ENCODE measurements at regions not wholly inside any gene's neighbourhood (a gene's known extent, or its start where the extent isn't known, plus 50 kb on each side); places are given as distances from the start of the nearest gene placed in this dataset.
"Not testable (repeated sequence)": the region's sequence is repeated elsewhere in the genome, so short reads cannot be mapped to it uniquely, and the experiment has no call there.

DNA sequence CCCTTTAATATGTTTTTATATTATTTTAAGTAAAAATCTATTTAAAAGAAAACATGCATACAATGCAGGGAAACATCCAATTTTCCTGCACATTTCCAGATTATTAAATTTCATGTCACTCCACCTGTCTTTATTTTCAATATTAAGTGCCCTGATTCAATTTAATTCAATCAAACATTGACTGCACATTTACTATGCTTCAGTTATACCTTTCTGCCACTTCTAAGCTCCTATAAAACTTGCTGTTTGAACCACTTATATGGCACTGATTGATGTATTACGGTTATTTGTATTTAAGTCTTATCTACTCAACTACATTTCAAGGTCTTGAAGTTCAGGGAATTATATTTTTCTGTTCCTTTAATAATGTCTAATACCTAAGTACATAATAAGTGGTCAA is 198.0 kb downstream of the CAVIN4 start:
- ATAC-seq: no peak
- intact Hi-C loops (cut with DNase I): no loop called here
- DNase-seq: no peak

DNA sequence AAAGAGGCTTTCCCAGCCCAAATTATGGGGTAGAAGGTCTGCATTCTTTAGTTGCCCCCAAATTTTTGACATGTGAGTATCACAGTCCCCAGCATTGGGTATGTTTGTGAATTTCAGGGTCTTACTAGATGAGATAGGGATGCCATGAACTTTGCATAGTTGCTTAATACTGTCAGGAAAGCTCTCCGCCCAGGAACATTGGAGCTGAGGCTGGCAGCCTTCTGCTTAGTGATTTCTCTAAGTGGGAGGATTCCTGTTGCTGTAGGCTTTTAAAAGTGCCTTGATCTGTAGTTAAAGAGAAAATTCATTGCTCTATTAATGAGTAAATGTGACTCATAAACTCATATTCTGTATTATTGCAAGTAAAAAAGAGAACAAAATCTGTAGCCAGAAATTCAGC is 206.9 kb downstream of the CAVIN4 start:
- intact Hi-C loops (cut with DNase I): no loop called here
- DNase-seq (no peak), ATAC-seq (peak in 1 of 2 donors; percentile 53)

DNA sequence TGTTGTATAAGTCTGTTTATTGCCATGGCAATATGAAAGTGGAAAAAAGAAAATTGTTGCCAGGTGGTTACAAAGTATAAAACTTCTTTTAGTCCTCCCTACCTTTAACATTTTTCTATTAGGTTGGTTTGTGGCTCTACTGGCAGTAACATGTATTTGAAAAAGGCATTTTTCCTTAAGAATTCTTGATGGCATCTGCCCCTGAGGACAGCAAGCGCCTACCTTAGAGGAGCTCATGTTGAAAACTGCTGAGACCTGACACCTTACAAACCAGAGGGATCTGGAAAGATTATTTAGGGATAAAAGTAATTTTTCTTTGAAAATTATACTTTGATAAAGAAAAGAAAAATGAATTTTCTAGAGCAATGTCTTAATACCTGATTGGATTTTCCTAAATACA is 208.1 kb downstream of the CAVIN4 start:
- intact Hi-C loops (cut with DNase I): no loop called here
- DNase-seq (no peak), ATAC-seq (no peak)

DNA sequence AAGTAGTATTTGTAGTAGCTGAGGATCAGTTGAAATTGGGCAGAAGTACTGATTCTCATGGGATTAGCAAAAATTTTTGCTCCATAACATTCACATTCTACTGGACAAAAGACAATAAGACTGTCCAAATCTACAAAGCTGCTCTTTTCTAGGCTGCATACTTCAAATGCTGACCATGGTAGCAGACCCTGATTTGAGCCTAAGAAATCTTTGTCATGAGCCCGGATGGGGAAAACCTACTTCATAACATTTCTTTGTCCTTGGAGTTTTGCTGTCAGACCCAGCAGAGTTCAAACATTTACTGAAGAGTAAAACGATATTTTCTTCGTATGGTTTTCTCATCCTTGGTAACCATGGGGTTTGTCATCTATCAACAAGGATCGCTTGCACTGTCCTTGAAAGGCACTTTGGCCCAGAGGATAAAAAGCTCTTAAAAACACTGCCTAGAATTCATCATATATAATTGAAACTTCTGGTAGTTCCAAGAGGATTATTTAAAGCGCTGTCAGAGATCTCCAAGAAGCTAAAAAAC is 216.9 kb downstream of the CAVIN4 start:
- intact Hi-C loops (cut with DNase I): no loop called here
- DNase-seq: no peak
- ATAC-seq: no peak

DNA sequence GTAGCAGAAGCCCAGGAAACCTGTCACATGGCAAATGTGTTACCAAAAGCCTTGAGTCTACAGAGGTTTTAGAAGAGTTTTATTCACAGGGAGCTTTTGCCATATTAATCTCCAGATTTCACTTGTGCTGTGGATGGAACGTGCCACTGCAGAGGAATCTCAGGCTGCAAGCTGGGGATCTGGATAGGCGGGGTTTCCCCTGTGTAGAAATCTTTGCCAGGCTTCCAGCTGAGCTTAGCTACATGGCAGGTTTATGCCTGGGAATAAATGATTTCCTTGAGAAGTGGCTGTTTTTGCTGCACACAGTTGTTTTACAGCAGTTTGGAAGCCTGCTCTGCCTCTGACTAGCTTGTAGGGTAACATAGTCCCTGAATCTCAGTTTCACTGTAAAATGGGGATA is 224.6 kb upstream of the PLPPR1 start:
- ATAC-seq (no peak), DNase-seq (no peak)
- intact Hi-C loops (cut with DNase I): no loop called here

DNA sequence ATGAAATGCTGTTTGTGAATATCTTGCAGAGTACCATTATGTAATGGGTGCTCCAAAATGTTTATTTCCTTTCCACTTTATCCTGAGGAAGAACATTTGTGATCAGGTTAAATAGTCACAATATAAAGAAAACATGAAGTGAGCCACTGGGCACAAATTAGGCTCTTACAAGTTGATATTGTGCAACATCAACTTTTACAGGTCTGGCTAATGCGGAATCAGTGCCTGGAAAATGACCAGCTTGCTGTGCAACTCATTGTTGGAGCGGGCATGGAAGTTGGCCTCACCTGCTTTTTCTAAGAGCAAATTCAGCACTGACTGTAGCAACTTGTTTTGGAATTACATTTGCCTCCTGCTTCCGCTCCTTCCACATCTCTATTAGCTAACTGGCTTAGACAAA is 216.9 kb upstream of the PLPPR1 start:
- DNase-seq (no peak), ATAC-seq (no peak)
- intact Hi-C loops (cut with DNase I): no loop called here

DNA sequence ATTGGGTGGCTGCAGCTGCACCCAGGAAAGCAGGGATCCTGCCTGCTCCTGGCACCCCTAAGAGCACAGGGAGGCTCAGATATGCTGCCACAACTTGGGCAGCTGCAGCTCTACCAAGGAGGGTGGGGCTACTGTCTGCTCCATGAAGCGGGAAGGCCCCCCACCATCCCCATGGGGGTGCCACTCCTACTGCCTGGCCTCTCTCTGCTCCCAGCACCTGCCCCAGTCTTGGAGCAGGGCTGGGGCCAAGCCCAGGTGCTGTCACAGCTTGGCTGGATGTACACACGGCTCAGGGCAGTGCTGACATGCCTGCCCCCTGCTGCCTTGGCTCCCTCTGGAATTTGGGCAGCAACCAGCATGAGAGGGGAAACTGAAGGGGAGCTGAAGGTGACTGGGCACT is 214.7 kb upstream of the PLPPR1 start:
- no peak for ATAC-seq

DNA sequence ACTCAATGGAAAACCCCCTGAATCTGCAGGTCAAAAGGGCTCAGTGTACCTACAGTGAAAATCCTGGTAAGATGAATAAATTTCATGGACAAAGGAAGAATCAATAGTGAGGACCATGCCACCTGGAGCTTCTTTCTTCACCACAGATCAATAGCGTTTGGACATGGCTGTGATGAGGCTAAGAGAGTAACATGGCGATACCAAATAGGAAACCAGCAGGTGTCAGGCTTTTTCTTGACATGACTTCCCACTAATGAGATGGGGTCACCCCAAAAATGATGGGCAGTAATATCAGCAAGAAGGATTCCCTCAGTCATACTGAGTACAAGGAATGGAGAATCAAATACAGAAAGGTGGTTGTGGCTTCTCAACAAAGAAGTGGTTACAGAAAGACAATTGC is 208.5 kb upstream of the PLPPR1 start:
- ATAC-seq: no peak
- intact Hi-C loops (cut with DNase I): no loop called here
- DNase-seq: no peak

More for the DNA sequence above, 214.7 kb upstream of the PLPPR1 start:
- intact Hi-C loops (cut with DNase I): no loop called here
- no peak for DNase-seq

DNA sequence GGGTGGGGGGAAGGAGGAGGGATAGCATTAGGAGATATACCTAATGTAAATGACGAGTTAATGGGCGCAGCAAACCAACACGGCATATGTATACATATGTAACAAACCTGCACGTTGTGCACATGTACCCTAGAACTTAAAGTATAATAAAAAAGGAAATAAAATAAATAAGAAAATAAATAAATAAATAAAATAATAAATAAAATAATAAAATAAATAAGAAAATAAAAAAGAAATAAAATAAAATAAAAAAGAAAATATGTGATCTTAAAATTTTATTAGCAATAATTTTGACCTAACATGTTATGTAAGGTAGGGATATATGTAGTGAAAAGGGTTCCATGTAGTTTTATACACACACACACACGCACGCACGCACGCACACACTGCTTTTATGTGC is 195.5 kb upstream of the PLPPR1 start:
- ATAC-seq; intact Hi-C loops (cut with DNase I); DNase-seq: not testable (repeated sequence)

DNA sequence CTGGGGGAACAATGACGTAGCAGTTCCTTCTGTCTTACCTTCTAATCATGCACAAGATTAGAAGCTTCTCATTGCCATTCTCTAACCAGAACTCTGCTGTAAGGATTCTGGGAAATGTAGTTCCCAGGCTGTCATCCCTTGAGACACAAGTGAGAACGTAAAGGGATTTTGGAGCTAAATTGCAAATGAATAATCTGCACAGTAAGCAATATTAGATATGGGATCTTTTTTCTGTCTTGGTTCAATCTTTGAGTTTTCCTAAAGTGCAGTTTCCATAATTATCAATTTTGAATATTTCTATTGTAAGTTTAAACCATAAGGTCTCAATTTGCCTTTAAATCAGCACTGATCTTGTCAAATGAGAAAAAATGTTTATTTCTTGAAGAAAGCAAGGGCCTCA is 189.7 kb upstream of the PLPPR1 start:
- ATAC-seq (no peak), DNase-seq (no peak)
- intact Hi-C loops (cut with DNase I): no loop called here

DNA sequence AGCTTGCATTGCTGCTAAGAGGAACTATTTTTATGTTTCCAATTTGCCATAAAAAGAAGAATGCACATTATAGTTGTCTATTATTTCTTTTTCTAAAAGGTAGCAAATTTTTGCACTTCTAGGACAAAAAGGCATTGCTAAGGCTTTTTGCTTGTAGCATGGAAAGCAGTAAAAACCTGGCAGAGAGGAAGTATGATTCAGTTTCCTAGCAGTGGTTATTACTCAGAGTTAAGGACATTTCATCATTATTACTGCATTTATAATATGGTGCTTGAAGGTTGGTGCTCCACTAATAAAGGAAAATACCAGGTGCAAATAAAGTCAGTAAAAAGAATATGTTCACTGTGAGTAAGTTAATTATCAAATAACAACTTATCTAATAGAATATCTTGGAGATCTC is 179.8 kb upstream of the PLPPR1 start:
- ATAC-seq (no peak), DNase-seq (no peak)
- intact Hi-C loops (cut with DNase I): no loop called here

DNA sequence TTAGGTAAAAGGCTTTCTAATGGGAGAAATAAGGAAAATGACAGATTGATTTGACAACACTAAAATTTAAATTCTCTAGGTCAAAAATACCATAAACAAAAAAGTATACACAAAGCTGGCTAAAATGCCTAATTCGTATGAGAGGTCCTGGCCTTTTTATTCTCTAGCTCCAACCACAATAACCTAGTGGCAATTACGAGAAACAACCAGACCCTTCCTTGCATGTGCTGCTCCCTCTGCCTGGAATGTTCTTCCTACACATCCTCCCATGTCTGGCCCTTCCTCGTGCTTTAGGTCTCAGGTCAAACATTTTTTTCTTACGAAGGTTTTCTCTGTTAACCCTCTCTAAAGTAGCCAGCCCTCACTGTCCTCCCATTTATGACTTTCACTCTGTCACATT is 176.4 kb upstream of the PLPPR1 start:
- intact Hi-C loops (cut with DNase I): no loop called here
- ATAC-seq (no peak), DNase-seq (no peak)

DNA sequence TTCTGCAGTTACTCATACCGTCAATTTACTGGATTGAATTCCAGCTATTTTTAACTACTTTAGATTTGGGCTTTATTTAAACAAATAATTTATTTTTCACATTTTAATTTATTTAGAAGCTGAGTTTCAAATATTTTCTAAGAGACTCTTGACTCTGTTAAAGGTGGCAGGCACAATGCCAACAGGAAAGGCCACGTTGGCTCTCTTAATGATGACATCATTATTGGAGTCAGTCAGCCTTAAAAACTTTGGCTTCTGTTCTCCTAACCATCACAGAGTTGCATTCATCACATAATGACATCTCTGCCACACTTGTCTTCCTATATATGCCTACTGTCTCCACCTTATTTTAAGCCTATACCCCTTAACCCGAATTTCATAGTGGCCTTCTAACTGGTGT is 172.3 kb upstream of the PLPPR1 start:
- ATAC-seq (no peak), DNase-seq (no peak)
- intact Hi-C loops (cut with DNase I): no loop called here

DNA sequence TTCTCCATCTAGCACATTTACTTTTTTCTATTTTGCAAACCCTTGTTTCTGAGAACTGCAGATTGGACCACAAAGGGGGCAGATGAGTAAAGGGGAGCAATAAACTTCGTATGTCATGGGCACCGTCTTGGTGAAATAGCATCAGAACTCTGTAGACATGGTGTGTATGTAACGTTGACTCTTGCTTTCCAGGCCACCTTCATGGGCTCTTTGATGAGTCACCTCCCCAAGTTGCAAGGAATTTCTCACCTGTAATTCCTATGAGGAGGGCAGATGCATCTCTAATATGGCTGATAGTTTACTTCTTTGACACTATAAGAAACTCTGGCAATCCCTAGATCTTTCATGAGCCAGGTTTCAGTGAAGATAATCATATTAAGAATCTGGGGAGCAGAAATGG is 163.4 kb upstream of the PLPPR1 start:
- ATAC-seq: no peak
- intact Hi-C loops (cut with DNase I): no loop called here
- DNase-seq: no peak

DNA sequence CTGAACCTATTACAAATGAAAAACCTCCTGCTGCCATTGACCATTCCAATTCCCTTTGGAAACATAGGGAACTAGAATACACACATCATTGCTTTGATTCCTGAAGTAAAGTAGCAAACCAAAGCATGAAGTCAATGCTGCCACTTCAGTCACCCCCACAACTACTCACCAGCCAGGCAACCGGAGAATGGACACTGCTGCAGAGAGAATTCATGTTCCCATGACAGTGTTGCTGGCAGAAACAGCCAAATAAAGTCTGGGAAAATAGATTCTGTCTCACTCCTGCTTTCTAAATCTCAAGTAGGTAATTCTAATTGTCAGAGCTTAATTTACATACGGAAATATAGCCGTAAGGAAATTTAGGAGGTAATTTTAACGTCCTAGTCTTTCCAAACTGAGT is 162.9 kb upstream of the PLPPR1 start:
- ATAC-seq: no peak
- intact Hi-C loops (cut with DNase I): no loop called here
- DNase-seq: no peak

DNA sequence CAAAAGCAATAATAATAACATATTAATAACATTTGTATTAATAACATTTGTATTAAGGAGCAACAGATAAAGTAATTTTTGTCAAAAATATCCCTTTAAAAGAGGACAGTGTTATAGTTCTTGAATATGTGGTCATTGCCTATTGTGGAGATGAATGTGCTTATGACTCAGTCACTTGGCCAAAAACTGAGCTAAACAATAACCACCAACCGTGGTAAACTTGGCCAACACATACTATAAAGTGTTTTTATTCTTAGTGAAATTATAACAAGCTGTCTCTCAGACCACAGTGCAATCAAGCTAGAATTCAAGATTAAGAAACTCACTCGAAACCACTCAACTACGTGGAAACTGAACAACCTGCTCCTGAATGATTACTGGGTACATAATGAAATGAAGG is 159.2 kb upstream of the PLPPR1 start:
- intact Hi-C loops (cut with DNase I): no loop called here
- ATAC-seq (no peak), DNase-seq (no peak)

DNA sequence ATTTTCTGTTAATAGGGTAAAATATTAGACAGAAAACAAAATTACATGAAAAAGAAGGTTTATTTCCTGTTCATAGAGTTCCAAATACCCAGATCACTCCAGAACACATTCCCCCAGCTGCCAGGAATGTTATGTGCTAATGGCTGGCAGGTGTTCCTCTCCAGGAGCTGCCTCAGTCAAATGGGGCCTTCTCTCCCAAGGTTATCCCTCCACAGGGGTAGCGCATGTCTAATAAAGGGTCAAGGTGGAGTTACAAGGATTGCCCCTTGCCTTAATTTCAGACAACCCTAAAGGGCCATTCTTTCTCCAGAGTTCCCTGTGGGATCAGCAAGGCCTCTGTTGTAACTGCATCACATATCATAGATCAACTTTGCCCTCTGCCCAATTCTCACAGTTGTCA is 148.6 kb upstream of the PLPPR1 start:
- ATAC-seq (peak in 1 of 2 donors; percentile 92), DNase-seq (no peak)
- intact Hi-C loops (cut with DNase I): no loop called here

DNA sequence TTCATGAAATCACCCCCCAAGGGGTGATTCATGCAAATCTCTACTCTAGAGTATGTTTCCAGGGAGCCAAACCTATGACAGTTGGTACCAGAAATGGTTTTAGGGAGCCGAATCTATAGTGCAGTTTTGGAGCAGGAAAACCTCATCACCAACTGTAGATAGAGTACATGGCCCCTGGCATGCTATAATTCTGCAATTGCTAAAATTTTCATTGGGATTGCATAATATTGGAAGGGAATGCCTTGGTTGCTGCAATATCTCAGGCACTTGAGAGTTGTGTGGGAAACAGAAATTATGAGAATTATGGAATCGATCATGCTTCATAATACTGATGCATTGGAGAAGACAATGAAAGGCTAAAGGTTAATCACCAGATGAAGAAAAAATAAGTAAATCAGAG is 148.2 kb upstream of the PLPPR1 start:
- no peak for DNase-seq
- ATAC-seq: peak in 1 of 2 donors; percentile 58
- intact Hi-C loops (cut with DNase I): no loop called here

DNA sequence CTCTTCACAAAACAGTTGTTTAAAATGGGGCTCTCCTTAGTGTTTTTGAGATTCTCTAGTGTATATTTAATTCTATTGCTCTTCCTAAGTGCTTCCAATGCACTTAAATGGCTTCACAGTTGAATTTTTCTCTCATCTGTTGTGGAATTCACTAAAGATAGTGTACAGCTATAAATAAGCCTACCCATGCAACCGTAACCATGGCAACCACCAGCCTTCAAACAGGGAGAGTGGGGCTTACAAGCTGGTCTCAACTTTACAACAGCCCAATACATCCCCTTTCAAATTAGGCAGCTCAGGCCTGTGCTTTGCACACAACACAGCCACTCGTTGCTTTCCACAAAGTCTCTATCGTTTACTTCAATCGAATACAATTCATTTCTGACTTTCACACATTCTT is 144.0 kb upstream of the PLPPR1 start:
- no peak for DNase-seq
- no peak for ATAC-seq

DNA sequence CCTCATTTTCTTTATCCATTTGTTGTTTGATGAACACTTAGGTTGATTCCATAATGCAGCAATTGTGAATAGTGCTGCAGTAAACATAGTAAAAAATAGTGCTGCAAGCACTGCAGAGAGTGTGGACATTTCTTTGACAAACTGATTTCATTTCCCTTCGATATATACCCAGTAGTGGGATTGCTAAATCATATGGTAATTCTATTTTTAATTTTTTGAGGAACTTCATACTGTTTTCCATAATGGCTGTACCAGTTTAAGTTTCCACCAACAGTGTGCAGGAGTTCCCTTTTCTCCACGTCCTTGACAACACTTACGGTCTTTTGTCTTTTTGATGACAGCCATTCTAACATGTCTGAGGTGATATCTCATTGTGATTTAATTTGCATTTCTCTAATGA is 138.2 kb upstream of the PLPPR1 start:
- DNase-seq (no peak), ATAC-seq (no peak)
- intact Hi-C loops (cut with DNase I): no loop called here

More for the DNA sequence above, 144.0 kb upstream of the PLPPR1 start:
- intact Hi-C loops (cut with DNase I): no loop called here

DNA sequence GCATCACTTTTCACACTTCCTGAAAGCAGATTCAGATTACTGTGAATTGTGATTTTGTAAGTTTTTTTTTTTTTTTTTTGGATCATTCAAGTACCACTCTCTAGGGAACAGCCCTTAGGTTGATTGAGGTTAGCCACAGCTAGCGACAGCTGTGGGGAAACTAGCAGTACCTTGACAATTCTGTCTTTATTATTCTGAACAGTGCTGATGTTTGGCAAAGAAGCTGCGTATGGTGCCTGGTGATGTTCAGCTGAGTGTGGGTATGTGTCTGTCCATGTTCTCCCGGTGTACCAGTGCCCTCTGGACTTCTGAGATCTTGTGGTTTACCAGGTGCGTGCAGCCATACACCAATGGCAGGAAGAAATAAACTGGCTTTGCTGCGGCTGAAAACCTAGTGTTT is 117.3 kb upstream of the PLPPR1 start:
- DNase-seq (no peak), ATAC-seq (no peak)
- intact Hi-C loops (cut with DNase I): no loop called here

DNA sequence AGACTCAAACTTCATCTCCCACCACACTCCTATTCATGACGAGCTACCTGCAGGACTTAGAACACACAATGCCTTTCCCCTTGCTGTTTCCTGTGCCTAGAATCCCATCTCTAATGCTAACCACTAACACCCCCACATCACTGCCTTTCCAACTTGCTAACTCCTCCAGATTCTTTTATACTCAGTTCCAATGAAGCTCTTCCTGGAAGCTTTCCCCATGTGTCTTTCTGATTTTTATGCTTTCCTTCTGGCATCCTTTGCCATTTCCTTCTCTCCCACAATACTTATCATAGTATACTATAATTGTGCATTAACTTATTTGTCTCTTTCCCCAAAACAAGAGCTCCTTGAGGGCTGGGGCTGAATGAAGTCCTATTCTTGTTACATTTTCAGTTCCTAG is 115.3 kb upstream of the PLPPR1 start:
- intact Hi-C loops (cut with DNase I): no loop called here
- DNase-seq (no peak), ATAC-seq (no peak)
